Uterus (tissue), 2 donors: ENCODE measurements at regions not wholly inside any gene's neighbourhood (a gene's known extent, or its start where the extent isn't known, plus 50 kb on each side); places are given as distances from the start of the nearest gene placed in this dataset.

Source experiments
- POLR2A ChIP-seq, 2 donors: fragments of 450-650 bp; IDR thresholded peaks; one replicate each; pipeline ENCODE4 v1.6.1; 2016; ENCODE audit warnings: antibody characterized with exemption in 2 of 2, mild to moderate bottlenecking in 1 of 2, moderate library complexity in 1 of 2
- TF ChIP-seq, protein P1 (sequence below), 4 experiments: fragments of 200-600 bp in 2 of 4; fragments of 450-650 bp in 2 of 4; sonication (generic) in 2 of 4; IDR thresholded peaks; one replicate each; pipeline ENCODE4 v1.5.1; 2016 to 2019; ENCODE audit warnings: antibody characterized with exemption in 4 of 4, mild to moderate bottlenecking in 2 of 4, moderate library complexity in 1 of 4

- TF ChIP-seq, protein P1, sequence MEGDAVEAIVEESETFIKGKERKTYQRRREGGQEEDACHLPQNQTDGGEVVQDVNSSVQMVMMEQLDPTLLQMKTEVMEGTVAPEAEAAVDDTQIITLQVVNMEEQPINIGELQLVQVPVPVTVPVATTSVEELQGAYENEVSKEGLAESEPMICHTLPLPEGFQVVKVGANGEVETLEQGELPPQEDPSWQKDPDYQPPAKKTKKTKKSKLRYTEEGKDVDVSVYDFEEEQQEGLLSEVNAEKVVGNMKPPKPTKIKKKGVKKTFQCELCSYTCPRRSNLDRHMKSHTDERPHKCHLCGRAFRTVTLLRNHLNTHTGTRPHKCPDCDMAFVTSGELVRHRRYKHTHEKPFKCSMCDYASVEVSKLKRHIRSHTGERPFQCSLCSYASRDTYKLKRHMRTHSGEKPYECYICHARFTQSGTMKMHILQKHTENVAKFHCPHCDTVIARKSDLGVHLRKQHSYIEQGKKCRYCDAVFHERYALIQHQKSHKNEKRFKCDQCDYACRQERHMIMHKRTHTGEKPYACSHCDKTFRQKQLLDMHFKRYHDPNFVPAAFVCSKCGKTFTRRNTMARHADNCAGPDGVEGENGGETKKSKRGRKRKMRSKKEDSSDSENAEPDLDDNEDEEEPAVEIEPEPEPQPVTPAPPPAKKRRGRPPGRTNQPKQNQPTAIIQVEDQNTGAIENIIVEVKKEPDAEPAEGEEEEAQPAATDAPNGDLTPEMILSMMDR (IDR thresholded peaks at IDR 0.05) = no peak
- no peak for TF ChIP-seq POLR2A (IDR thresholded peaks at IDR 0.05)
Observed at GRCh38 chr18:40707797-40708196, 1247.2 kb upstream of the PIK3C3 start.
